GM21381 (cell line): ENCODE measurements at regions not wholly inside any gene's neighbourhood (a gene's known extent, or its start where the extent isn't known, plus 50 kb on each side); places are given as distances from the start of the nearest gene placed in this dataset.

Experiments used
- ATAC-seq: cut with Tn5 transposase; IDR thresholded peaks from one replicate; pipeline ENCODE4 v1.9.1; 2021; ENCODE audit warnings: mild to moderate bottlenecking, moderate library complexity; ENCODE audit not compliant: unreplicated experiment

DNA sequence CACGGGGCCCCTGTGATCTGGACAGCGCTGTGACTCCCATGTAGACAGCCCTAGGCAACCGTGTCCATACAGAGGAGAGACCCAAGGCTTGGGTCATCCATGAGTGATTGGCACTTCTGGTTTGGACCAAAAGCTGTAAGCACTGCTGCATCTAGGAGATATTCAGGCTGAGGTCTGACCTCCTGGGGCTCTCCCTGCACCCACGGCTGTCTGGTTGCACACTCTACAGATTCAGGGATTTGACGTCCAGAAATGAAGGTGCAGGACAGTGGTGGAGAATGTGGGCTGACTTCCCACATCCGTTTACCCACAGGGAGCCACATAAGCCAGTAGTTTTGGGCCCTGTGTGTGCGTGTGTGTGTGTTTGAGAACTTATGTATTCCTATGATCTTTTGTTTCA is 76.2 kb upstream of the ARHGEF7 start:
- no peak for ATAC-seq

DNA sequence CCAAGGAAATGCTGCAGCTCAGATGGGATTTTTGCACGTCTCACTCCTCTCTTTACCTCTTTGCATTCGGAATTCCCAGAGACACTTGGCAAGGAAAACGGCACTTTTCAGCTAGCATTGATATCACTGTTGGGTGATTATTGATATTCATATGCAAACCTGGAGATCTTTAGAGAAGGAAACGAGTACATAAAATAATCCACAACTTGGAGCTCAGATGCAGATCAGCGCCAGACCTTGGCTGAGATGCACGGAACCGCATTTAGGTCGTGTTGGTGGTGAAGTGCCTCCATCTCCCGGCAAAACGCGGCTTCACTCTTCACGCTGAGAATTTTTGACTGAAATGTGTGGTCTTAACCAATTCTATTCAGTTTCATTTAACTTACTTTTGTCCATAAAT is 77.2 kb upstream of the ARHGEF7 start:
- no peak for ATAC-seq

GRCh38 chr13:111036665-111037064 is 78.4 kb upstream of the ARHGEF7 start:
- no peak for ATAC-seq

GRCh38 chr13:111035861-111036260 is 79.2 kb upstream of the ARHGEF7 start:
- ATAC-seq: no peak

DNA sequence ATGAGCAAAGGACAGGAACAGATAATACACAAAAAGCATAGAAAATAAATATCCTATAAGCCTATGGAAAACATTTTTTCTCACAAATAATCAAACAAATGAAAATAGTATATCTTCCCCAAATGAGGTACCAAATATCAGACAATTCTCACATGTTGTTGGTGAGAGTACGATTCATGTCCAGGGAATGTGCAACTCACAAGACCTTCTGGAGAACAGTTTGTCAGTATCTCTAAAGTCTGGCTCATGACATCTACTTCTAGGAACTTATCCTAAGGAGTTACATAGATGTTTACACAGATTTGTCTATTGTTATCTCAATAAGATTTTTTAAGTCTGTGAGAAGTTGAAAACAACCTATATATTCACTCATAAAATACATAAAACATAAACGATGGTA is 80.3 kb upstream of the ARHGEF7 start:
- no peak for ATAC-seq

DNA sequence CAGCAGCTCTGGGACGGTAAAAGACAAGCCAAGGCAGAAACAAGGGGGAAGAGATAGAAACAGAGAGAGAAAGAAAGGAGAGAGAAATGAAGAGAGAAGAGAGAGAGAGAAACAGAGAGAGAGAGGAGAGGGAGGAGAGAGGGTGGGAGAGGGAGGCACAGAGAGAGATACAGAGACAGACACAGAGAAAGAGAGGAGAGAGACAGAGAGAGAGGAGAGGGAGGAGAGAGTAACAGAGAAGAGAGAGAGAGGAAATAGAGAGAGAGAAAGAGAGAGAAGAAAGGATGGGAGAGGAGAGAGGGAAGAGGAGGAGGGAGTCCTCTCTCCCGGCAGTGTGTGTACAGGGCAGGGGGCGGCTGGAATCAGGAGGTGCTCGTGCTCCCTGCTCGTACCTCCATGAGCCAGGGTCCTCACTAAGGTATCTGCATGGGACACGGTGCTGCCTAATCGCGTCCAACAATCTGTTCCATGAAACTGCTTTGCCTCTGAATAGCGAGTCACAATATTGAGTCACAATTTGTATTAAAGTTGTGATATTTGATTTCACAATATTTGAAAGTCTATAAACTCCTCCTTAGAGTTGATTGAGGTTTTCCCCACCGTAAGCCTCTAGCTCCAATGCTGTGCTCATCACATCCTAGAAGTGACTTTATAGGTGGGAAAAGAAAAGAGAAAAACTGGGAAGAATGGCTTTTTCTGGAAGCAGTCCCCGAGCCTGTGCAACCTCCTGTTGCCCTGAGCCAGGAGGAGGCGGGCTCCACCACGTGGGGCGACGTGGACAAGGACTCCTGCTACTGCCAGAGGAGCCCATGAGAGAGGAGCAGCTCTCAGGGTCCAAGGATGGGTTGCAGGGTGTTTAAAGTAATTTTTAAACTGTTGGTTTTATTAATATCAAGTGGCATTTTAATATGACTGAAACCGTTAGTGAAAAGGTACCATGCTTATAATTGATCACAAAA is 81.7 kb upstream of the ARHGEF7 start:
- no peak for ATAC-seq

DNA sequence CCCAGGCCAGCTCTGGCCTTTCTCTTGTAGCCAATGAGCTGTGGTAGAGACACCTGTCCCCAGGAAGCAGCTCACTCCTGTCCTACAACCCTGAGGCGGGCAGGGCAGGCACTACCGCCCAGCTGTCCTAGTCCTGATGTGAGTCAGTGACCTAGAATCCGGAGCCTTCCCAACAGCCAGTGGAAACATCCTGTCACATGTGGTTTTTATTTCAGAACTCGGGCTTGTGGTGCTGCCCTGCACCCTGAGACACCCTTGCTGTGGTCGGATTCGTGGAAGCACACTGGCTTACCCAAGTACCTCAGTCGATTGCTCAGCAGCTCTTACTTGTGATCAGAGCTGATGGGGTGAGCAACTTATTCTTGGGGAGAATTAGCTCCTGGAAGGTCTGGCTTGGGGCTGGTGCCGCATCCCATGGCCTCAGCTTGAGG is 83.6 kb upstream of the ARHGEF7 start:
- no peak for ATAC-seq

DNA sequence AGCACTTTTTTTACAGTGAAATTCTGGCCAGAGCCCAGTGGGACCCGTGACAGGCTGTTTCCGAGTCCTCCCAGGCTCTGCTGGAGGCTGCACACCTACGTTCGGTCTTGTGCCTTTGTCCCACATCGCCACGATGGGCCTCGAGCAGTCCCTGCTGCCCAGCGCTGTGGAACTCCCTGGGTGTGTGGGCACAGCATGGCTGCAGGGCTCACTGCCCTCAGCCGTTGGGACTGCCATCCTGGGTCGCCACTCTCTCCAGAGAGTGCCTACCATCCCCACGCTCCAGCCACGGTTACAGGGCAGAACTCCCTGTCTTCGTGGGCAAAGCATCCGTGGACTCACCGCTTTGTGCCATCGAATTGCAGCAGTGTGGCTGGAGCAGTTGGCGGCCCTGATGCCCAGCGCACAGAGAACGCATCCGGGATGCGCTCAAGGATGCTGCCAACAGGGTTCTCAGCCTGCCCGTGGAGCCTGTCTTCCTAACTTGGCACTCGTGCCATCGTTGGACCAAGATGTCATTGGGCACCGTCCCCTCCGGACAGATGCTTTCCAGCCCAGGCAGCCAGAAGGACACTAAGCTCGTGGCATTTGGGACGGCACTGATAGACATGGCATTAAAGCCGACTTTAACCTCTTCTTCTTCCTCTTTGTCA is 85.0 kb upstream of the ARHGEF7 start:
- no peak for ATAC-seq

DNA sequence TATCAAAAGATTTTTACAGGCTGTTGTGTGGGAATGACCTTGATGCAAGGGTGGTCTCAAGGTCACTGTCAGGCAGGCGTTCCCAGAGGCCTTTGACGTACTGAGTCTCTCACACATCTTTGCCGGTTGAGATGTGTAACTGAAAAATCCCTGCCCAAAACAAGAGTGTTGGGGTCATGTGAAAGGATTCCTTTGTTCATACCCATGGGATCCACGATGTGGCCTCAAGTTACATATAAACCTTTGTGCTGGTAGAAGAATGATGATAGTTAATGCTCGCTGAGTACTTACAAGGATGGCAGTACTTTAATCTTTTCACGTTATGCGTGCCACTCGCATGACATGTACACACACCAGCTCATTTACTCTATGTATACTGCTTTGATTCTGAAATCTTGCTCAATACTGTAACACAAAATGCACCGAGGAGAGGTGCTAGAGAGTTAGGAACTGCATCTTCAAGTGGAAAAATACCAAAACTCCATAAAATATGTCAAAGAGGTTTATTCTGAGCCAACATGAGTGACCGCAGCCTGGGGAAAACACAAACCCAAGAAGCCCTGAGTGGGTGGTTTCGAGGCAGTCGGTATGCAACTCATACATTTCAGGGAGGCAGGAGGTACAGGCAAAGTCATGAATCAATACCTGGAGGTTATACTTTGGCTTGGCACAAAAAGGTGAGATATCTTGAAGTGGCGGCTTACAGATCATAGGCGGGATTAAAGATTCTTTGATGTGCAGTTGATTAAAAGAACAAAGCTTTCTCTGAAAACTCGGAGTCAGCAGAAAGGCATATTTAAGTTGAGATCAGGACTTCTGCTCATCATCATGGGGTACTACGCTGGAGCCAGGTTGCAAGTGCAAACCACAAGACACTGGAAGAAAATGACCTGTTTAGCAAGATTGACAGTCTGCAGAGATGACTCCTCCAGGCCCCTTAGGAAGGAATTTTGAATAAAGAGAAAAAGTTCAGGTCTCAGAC is 87.4 kb upstream of the ARHGEF7 start:
- no peak for ATAC-seq

GRCh38 chr13:111025310-111025709 is 89.8 kb upstream of the ARHGEF7 start:
- no peak for ATAC-seq

- no peak for ATAC-seq
Measured at GRCh38 chr13:111022886-111023285, 92.2 kb upstream of the ARHGEF7 start.

DNA sequence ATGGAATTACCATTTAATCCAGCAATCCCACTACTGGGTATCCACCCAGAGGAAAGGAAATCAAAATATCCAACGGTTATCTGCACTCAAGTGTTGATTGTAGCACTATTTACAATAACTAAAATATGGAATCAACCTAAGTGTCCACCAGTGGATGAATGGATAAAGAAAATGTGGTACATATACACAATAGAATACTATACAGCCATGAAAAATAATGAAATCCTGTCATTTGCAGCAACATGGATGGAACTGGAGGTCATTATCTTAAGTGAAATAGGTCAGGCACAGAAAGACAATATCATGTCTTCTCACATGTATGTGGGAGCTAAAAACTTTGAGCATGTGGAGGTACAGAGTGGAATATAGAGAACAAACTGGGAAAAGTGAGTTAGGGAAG is 92.9 kb upstream of the ARHGEF7 start:
- no peak for ATAC-seq

- ATAC-seq: no peak
Measured at GRCh38 chr13:111021270-111021669, 93.8 kb upstream of the ARHGEF7 start.

GRCh38 chr13:111020546-111020945 is 94.6 kb upstream of the ARHGEF7 start:
- ATAC-seq: no peak

DNA sequence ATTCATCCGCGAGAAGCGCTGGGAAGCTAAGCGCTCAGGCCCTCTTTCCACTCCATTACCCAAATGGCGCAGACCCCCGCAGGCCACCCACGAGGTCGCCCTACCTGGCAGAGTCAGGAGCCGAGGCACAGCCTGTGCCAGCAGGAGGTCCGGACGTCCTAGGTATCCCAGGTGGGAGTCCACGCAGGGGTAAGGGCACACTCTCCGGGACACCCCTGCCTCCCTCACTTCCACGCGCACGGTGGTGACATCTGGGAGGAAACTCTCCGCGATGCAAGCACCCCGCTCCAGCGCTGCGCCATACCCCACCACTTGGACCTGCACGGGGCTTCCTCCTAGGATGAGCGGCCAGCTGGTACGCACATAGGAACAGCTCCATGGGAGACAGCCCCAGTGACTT is 95.1 kb upstream of the ARHGEF7 start:
- no peak for ATAC-seq

DNA sequence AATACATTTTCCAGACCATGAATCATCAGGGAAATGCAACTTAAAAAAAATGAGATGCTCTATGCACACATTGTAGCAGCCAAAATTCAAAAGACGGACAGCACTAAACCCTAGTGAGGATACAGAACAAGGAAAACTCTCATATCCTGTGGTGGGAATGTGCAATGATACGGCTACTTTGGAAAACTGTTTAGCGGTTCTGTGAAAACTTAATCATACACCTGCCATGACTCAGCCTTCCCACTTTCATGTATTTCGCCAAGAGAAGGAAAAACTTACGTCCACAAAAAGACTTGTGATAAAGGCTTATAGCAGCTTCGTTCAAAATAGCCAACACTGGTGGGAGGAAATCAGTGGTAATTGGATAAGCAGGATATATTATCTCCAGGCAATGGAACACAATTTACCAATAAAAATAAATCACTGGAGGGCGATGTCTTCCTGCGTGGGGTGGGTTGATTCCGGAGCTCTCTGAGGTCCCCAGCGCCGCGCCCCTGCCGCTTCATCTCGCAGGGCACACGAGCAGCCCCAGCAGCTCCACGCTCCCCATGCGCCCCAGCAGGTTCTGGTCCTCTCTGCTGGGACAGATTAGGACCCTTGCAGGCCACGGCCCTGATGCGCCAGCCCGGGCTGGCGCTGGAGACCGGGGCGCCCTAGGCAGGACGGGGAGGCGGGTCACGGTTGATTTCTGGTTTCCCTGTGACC is 97.2 kb upstream of the ARHGEF7 start:
- no peak for ATAC-seq

DNA sequence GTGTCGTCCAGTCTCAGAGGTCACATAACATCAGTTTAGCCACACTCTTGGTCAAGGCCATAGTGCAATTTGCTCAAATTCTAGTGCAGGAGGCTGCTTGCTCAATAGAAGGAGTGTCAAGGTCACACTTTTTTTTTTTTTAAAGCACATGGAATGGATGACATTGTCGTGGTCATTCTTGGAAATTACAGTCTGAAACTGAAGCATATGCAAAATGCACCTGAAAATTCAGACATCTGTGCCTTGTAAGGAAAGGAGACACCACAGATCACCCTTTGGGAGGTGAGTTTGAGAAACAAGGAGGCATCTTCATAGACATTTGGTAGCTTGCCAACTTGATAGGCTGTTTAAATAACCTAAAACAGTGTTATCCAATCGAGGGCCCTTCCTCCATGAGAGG is 98.3 kb upstream of the ANKRD10 start:
- no peak for ATAC-seq

DNA sequence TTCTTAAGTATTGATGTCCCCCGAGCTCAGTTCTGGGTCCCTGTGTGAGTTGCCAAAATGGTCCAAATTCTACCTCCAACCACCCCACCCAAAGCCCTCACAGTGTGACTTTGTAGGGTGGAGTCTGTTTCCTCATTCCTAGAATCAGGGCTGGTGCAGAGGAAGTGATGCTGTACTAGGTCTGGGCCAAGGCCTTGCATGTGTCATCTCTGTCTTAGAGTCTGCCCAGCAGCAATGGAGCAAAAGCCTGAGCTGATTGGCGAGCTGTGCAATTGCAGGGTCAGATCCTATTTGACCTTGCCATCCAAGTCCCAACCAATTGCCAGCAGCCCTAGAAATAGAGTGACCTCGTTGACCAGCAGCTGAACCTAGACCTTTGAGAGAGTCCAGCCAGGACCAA is 97.0 kb upstream of the ANKRD10 start:
- no peak for ATAC-seq

DNA sequence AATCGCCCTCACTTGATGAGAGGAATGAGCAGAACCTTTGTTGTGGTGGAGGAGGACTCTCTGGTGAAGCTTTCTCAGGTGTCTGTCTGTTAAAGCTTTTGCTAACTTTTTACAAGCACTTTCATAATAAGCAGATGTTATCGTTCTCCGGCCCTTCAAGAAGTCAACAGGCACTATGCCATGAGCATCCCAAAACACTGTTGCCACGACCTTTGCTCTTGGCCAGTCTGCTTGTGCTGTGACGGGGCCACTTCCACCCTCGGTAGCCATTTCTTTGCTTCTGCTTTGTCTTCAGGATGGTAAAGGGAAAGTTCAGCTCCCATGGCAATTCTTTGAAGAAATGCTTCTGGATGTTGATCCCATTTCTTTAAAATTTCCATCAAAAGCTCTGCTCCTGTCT is 93.5 kb upstream of the ANKRD10 start:
- no peak for ATAC-seq

GRCh38 chr13:111007209-111007608 is 92.3 kb upstream of the ANKRD10 start:
- no peak for ATAC-seq
